Right lobe of liver (tissue), 6 donors: ENCODE measurements at regions not wholly inside any gene's neighbourhood (a gene's known extent, or its start where the extent isn't known, plus 50 kb on each side); places are given as distances from the start of the nearest gene placed in this dataset.

Source experiments
- ATAC-seq, 4 donors: fragments of 200-7000 bp; cut with Tn5 transposase; one replicate each; pipeline ENCODE4 v1.9.1; 2020; ENCODE audit warnings: mild to moderate bottlenecking in 4 of 4, moderate library complexity in 4 of 4
- DNase-seq, 3 donors: peaks; one replicate each; pipeline ENCODE4 v3.0.0-alpha.2; 2020
- H3K27ac ChIP-seq, 3 donors: fragments of 200-600 bp; one replicate each; pipeline ENCODE4 v1.8.0; 2022
- H3K27me3 ChIP-seq, 2 donors: fragments of 200-600 bp; one replicate each; pipeline ENCODE4 v1.8.0; 2022
- H3K36me3 ChIP-seq, 4 donors: fragments of 200-600 bp; sonication (generic) in 1 of 4; one replicate each; pipeline versions ENCODE4 v1.5.1 to v1.8.0; 2017 to 2022; ENCODE audit warnings: control low read depth in 1 of 4
- H3K4me1 ChIP-seq, 4 donors: fragments of 200-600 bp; sonication (generic) in 1 of 4; one replicate each; pipeline versions ENCODE4 v1.5.1 to v1.8.0; 2017 to 2022; ENCODE audit warnings: control low read depth in 1 of 4
- H3K4me3 ChIP-seq, 3 donors: fragments of 200-600 bp; one replicate each; pipeline ENCODE4 v1.8.0; 2022
- H3K9me3 ChIP-seq, 4 donors: fragments of 200-600 bp; sonication (generic) in 1 of 4; one replicate each; pipeline versions ENCODE4 v1.5.1 to v1.8.0; 2017 to 2022; ENCODE audit warnings: control low read depth in 1 of 4
- POLR2A ChIP-seq: fragments of 450-650 bp; IDR thresholded peaks from one replicate; pipeline ENCODE4 v1.6.1; 2017; ENCODE audit warnings: antibody characterized with exemption, mild to moderate bottlenecking
- WGBS: methylation state at CpG from one replicate; pipeline ENCODE4 v1.1.6; 2018; ENCODE audit warnings: low coverage, low lambda C conversion rate; ENCODE audit not compliant: insufficient coverage; ENCODE audit errors: missing lambda C conversion rate; 5-methylcytosine and 5-hydroxymethylcytosine counted together
- intact Hi-C, 2 donors: fragments of 100-400 bp; cut with DNase I; formaldehyde crosslinking; loops; one replicate each; pipeline versions ENCODE4 v1.11.2 to v1.14.1; 2022
- TF ChIP-seq, protein P1 (sequence below), 4 donors: fragments of 200-600 bp in 3 of 4; fragments of 450-650 bp in 1 of 4; IDR thresholded peaks; one replicate each; pipeline versions ENCODE4 v1.5.1 to v1.8.0; 2016 to 2022; ENCODE audit warnings: antibody characterized with exemption in 4 of 4, mild to moderate bottlenecking in 2 of 4
- donor health status: DM: no; HTN: yes; CAD: no.
- donor health status: DM: no; HTN: no; CAD: no.
- donor health status: DM: no; HTN: no; CAD: no.
- donor health status: DM: no; HTN: yes; CAD: no.
- donor health status: DM: no; HTN: yes; CAD: no.

DNA sequence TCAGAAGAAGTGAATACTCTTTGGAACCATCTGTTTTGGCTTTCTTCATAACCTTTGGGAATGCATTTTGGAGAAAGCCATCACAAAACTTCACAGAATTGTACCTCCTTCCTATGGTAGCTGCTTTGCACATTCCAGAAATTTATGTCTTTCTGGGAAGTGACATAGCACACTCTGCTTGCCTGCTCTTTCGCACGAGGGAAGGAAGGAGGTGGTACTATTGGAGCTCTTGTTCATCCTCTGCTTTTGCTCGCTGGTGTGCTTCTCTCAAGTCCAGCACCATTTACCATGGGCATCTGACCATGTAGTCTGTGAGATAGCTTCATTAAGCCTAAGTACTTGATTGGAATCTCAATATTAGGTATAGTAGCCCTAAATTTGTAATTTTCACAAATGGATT, 473.3 kb upstream of the SLC35B3 start:
- H3K4me1 ChIP-seq: peaks cover 0 to 33% (median 8%) of the 10 kb centered on the region in 4 donors
- H3K27me3 ChIP-seq: no peaks in the 10 kb centered on the region
- TF ChIP-seq, protein P1, sequence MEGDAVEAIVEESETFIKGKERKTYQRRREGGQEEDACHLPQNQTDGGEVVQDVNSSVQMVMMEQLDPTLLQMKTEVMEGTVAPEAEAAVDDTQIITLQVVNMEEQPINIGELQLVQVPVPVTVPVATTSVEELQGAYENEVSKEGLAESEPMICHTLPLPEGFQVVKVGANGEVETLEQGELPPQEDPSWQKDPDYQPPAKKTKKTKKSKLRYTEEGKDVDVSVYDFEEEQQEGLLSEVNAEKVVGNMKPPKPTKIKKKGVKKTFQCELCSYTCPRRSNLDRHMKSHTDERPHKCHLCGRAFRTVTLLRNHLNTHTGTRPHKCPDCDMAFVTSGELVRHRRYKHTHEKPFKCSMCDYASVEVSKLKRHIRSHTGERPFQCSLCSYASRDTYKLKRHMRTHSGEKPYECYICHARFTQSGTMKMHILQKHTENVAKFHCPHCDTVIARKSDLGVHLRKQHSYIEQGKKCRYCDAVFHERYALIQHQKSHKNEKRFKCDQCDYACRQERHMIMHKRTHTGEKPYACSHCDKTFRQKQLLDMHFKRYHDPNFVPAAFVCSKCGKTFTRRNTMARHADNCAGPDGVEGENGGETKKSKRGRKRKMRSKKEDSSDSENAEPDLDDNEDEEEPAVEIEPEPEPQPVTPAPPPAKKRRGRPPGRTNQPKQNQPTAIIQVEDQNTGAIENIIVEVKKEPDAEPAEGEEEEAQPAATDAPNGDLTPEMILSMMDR (IDR thresholded peaks at IDR 0.05): no peak
- no peak for TF ChIP-seq POLR2A
- no peak overlapping the region for H3K4me3 ChIP-seq
- H3K27ac ChIP-seq: peak overlapping the region in 2 of 3 donors; percentile 27 to 65
- no peaks in the 10 kb centered on the region for H3K9me3 ChIP-seq
- intact Hi-C loops: no loop called here
- no peaks in the 10 kb centered on the region for H3K36me3 ChIP-seq
- ATAC-seq (peak; percentile 21 to 54 (median 36)), DNase-seq (no peak)
- WGBS: 41% methylated on average over 3 of the region's 3 CpGs

DNA sequence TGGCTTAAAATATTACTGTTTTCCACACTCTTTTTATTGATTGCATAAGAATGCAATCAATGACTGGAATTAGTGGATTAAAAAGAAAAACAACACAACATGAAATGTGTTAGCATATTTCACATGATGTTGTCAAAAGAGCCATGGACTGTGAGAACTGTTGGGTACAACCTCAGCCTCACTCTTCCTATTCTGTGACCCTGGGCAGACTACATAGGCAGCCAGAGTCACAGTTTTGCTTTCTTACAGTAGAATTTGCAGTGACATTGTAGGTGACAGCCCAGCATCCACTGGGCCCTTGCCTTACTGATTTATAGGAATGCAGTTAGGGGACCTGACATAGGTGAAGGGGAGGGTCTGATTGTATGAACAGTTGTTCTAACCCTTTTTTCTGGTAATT, 471.4 kb upstream of the SLC35B3 start:
- DNase-seq (no peak), ATAC-seq (peak; percentile 50 to 65 (median 56))
- TF ChIP-seq, protein P1 (IDR thresholded peaks at IDR 0.05): no peak
- peak; percentile 13 for TF ChIP-seq POLR2A
- Histone ChIP-seq H3K27me3 (no peaks in the 10 kb centered on the region), H3K4me1 (peaks cover 0 to 33% (median 8%) of the 10 kb centered on the region in 4 donors), H3K36me3 (no peaks in the 10 kb centered on the region), H3K27ac (peak overlapping the region; percentile 65 to 78 (median 70)), H3K4me3 (peak overlapping the region; percentile 35 to 44 (median 43)), H3K9me3 (no peaks in the 10 kb centered on the region)
- intact Hi-C loops: no loop called here

DNA sequence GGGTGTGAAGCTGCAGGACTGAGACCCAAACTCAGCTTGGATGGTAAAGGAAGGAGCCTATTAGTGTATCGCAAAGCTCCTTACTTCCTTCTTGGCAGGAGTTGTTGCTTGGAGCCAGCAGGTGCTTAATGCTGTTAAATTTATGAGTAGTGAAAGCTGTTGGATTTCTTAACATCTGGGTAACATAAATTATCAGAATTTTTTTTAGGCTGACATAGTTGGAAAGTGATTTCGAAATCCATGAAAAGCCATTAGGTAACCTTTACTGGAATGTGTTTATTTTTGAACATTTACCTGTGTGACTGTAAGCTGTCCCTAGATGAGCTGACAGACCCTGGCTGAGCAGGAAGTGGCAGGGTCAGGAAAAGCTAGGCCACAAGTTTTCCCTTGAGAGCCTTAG, 470.4 kb upstream of the SLC35B3 start:
- peak; percentile 87 to 93 (median 92) for ATAC-seq

GRCh38 chr6:8904754-8905153, 469.4 kb upstream of the SLC35B3 start:
- no peaks in the 10 kb centered on the region for H3K9me3 ChIP-seq
- WGBS: 76% methylated on average over 3 of the region's 3 CpGs
- H3K27me3 ChIP-seq: no peaks in the 10 kb centered on the region
- no peak for ATAC-seq
- H3K36me3 ChIP-seq: no peaks in the 10 kb centered on the region
- intact Hi-C loops: no loop called here
- H3K4me1 ChIP-seq: peaks cover 0 to 22% (median 8%) of the 10 kb centered on the region in 4 donors
- no peak overlapping the region for H3K27ac ChIP-seq
- no peak for DNase-seq
- no peak for TF ChIP-seq POLR2A
- TF ChIP-seq, protein P1 (IDR thresholded peaks at IDR 0.05): no peak
- H3K4me3 ChIP-seq: no peak overlapping the region

More for the DNA sequence above, 470.4 kb upstream of the SLC35B3 start:
- TF ChIP-seq, protein P1 (IDR thresholded peaks at IDR 0.05): no peak
- peak; percentile 90 for TF ChIP-seq POLR2A
- peak overlapping the region; percentile 65 to 78 (median 70) for H3K27ac ChIP-seq
- DNase-seq: peak; percentile 49 to 61 (median 56)
- peak overlapping the region; percentile 35 to 44 (median 43) for H3K4me3 ChIP-seq
- no peaks in the 10 kb centered on the region for H3K36me3 ChIP-seq
- intact Hi-C loops: no loop called here
- no peaks in the 10 kb centered on the region for H3K27me3 ChIP-seq
- peaks cover 0 to 29% (median 8%) of the 10 kb centered on the region in 4 donors for H3K4me1 ChIP-seq
- no peaks in the 10 kb centered on the region for H3K9me3 ChIP-seq
- WGBS: 20% methylated on average over 2 of the region's 2 CpGs

DNA sequence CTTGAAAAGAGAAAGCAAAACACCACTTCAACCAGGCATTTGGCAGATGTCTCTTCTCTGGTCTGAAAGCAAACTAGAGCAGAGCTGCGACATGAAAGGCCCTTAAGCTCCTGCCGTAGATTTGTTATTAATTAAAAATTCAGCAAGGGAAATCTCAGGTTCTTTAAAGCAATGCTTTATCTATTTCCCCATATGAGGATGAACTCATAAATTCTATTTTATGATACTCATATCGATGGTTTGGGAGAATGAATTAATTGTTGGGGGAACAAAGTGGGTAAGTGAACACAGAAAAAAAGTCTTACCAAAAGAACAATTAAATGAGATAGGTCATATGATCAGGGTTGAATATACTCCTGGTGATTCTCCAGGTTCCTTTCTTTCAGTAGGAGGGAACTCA, 464.7 kb upstream of the SLC35B3 start:
- ATAC-seq: no peak
- Histone ChIP-seq H3K4me1 (no peaks in the 10 kb centered on the region), H3K27ac (no peak overlapping the region), H3K36me3 (no peaks in the 10 kb centered on the region), H3K9me3 (no peaks in the 10 kb centered on the region), H3K27me3 (no peaks in the 10 kb centered on the region), H3K4me3 (no peak overlapping the region)
- 74% methylated on average over 3 of the region's 3 CpGs for WGBS
- DNase-seq: no peak
- intact Hi-C loops: no loop called here
- TF ChIP-seq, protein P1 (IDR thresholded peaks at IDR 0.05): no peak
- TF ChIP-seq POLR2A: no peak
